ENCODE measurements at regions not wholly inside any gene's neighbourhood (a gene's known extent, or its start where the extent isn't known, plus 50 kb on each side); places are given as distances from the start of the nearest gene placed in this dataset.
"Not testable (repeated sequence)": the region's sequence is repeated elsewhere in the genome, so short reads cannot be mapped to it uniquely, and the experiment has no call there.

- Mint-ChIP-seq H3K36me3 (peaks cover 3 to 7% of the 10 kb centered on the region in 2 donors), H3K27ac (no peak overlapping the region), H3K9me3 (peaks cover 6 to 9% of the 10 kb centered on the region in 2 donors), H3K4me1 (no peaks in the 10 kb centered on the region), H3K27me3 (peaks cover 0 to 6% of the 10 kb centered on the region in 2 donors), H3K4me3 (no peak overlapping the region)
- ATAC-seq (replicated peaks) (no peak), DNase-seq (no peak)
Measured at GRCh38 chr3:13998831-13999230, 119.0 kb upstream of the WNT7A start.

GRCh38 chr3:13995216-13995615 lies 115.3 kb upstream of the WNT7A start:
- not testable (repeated sequence) for DNase-seq; H3K4me1 Mint-ChIP-seq; H3K36me3 Mint-ChIP-seq; H3K27me3 Mint-ChIP-seq; ATAC-seq (replicated peaks); H3K4me3 Mint-ChIP-seq; H3K27ac Mint-ChIP-seq
- peaks cover 8 to 13% of the 10 kb centered on the region in 2 donors for H3K9me3 Mint-ChIP-seq

- H3K27ac Mint-ChIP-seq; H3K27me3 Mint-ChIP-seq; H3K4me1 Mint-ChIP-seq; DNase-seq; H3K4me3 Mint-ChIP-seq; H3K36me3 Mint-ChIP-seq; ATAC-seq (replicated peaks): not testable (repeated sequence)
- peaks cover 21 to 23% of the 10 kb centered on the region in 2 donors for H3K9me3 Mint-ChIP-seq
Measured at GRCh38 chr3:13988925-13989324, 109.1 kb upstream of the WNT7A start.

- H3K27me3 Mint-ChIP-seq, result peaks cover 0 to 6% of the 10 kb centered on the region in 2 donors
- ATAC-seq (replicated peaks) (peak; percentile 48 to 63), DNase-seq (no peak)
- H3K4me1 Mint-ChIP-seq, result no peaks in the 10 kb centered on the region
- H3K27ac Mint-ChIP-seq, result no peak overlapping the region
- peaks cover 14 to 28% of the 10 kb centered on the region in 2 donors for H3K9me3 Mint-ChIP-seq
- no peaks in the 10 kb centered on the region for H3K36me3 Mint-ChIP-seq
- no peak overlapping the region for H3K4me3 Mint-ChIP-seq
Measured at GRCh38 chr3:13976469-13976868, 96.6 kb upstream of the WNT7A start.

- no peak overlapping the region for H3K27ac Mint-ChIP-seq
- DNase-seq (no peak), ATAC-seq (replicated peaks) (no peak)
- no peaks in the 10 kb centered on the region for H3K4me1 Mint-ChIP-seq
- no peak overlapping the region for H3K4me3 Mint-ChIP-seq
- H3K27me3 Mint-ChIP-seq, result peaks cover 0 to 6% of the 10 kb centered on the region in 2 donors
- peaks cover 18 to 28% of the 10 kb centered on the region in 2 donors for H3K9me3 Mint-ChIP-seq
- no peaks in the 10 kb centered on the region for H3K36me3 Mint-ChIP-seq
Measured at GRCh38 chr3:13975686-13976085, 95.8 kb upstream of the WNT7A start.

GRCh38 chr3:13972679-13973379 lies 93.0 kb upstream of the WNT7A start:
- H3K9me3 Mint-ChIP-seq, result peaks cover 20 to 28% of the 10 kb centered on the region in 2 donors
- DNase-seq (no peak), ATAC-seq (replicated peaks) (peak; percentile 61 to 67)
- H3K4me1 Mint-ChIP-seq, result no peaks in the 10 kb centered on the region
- peaks cover 0 to 6% of the 10 kb centered on the region in 2 donors for H3K27me3 Mint-ChIP-seq
- no peak overlapping the region for H3K27ac Mint-ChIP-seq
- no peak overlapping the region for H3K4me3 Mint-ChIP-seq
- no peaks in the 10 kb centered on the region for H3K36me3 Mint-ChIP-seq

- Mint-ChIP-seq H3K27me3 (peaks cover 0 to 17% of the 10 kb centered on the region in 2 donors), H3K9me3 (peaks cover 0 to 7% of the 10 kb centered on the region in 2 donors), H3K4me1 (no peaks in the 10 kb centered on the region), H3K4me3 (no peak overlapping the region), H3K36me3 (no peaks in the 10 kb centered on the region), H3K27ac (no peak overlapping the region)
- DNase-seq, result no peak
- ATAC-seq (replicated peaks), result no peak
Measured at GRCh38 chr3:13966302-13966701, 86.4 kb upstream of the WNT7A start.

- H3K9me3 Mint-ChIP-seq, result peaks cover 0 to 4% of the 10 kb centered on the region in 2 donors
- H3K27me3 Mint-ChIP-seq, result peaks cover 7 to 18% of the 10 kb centered on the region in 2 donors
- no peaks in the 10 kb centered on the region for H3K4me1 Mint-ChIP-seq
- ATAC-seq (replicated peaks) (no peak), DNase-seq (no peak)
- H3K27ac Mint-ChIP-seq, result no peak overlapping the region
- no peaks in the 10 kb centered on the region for H3K36me3 Mint-ChIP-seq
- H3K4me3 Mint-ChIP-seq, result no peak overlapping the region
Measured at GRCh38 chr3:13963137-13963886, 83.4 kb upstream of the WNT7A start.

- no peak for DNase-seq
Measured at GRCh38 chr3:13954741-13955483, 75.0 kb upstream of the WNT7A start.

GRCh38 chr3:13954266-13954665 lies 74.4 kb upstream of the WNT7A start:
- peaks cover 13 to 15% of the 10 kb centered on the region in 2 donors for H3K27me3 Mint-ChIP-seq
- no peak overlapping the region for H3K4me3 Mint-ChIP-seq
- ATAC-seq (replicated peaks), result no peak
- peaks cover 0 to 3% of the 10 kb centered on the region in 2 donors for H3K9me3 Mint-ChIP-seq
- no peaks in the 10 kb centered on the region for H3K4me1 Mint-ChIP-seq
- no peak overlapping the region for H3K27ac Mint-ChIP-seq
- no peak for DNase-seq
- no peaks in the 10 kb centered on the region for H3K36me3 Mint-ChIP-seq

More at GRCh38 chr3:13954741-13955483, 75.0 kb upstream of the WNT7A start:
- H3K27ac Mint-ChIP-seq, result no peak overlapping the region
- H3K4me1 Mint-ChIP-seq, result no peaks in the 10 kb centered on the region
- peaks cover 0 to 3% of the 10 kb centered on the region in 2 donors for H3K9me3 Mint-ChIP-seq
- peaks cover 13 to 15% of the 10 kb centered on the region in 2 donors for H3K27me3 Mint-ChIP-seq
- H3K4me3 Mint-ChIP-seq, result no peak overlapping the region
- ATAC-seq (replicated peaks), result no peak
- H3K36me3 Mint-ChIP-seq, result no peaks in the 10 kb centered on the region

- peaks cover 0 to 10% of the 10 kb centered on the region in 2 donors for H3K36me3 Mint-ChIP-seq
- no peak for ATAC-seq (replicated peaks)
- no peaks in the 10 kb centered on the region for H3K4me1 Mint-ChIP-seq
- H3K9me3 Mint-ChIP-seq, result peaks cover 12 to 15% of the 10 kb centered on the region in 2 donors
- H3K27me3 Mint-ChIP-seq, result peaks cover 30 to 35% of the 10 kb centered on the region in 2 donors
- no peak overlapping the region for H3K27ac Mint-ChIP-seq
- no peak overlapping the region for H3K4me3 Mint-ChIP-seq
- no peak for DNase-seq
Measured at GRCh38 chr3:13951184-13951583, 71.3 kb upstream of the WNT7A start.

GRCh38 chr3:13950042-13950441 lies 70.2 kb upstream of the WNT7A start:
- H3K9me3 Mint-ChIP-seq, result peaks cover 17 to 24% of the 10 kb centered on the region in 2 donors
- no peak for ATAC-seq (replicated peaks)
- no peaks in the 10 kb centered on the region for H3K4me1 Mint-ChIP-seq
- H3K4me3 Mint-ChIP-seq, result no peak overlapping the region
- DNase-seq, result no peak
- H3K36me3 Mint-ChIP-seq, result peaks cover 0 to 11% of the 10 kb centered on the region in 2 donors
- H3K27ac Mint-ChIP-seq, result no peak overlapping the region
- H3K27me3 Mint-ChIP-seq, result peaks cover 30 to 40% of the 10 kb centered on the region in 2 donors

- ATAC-seq (replicated peaks) (no peak), DNase-seq (no peak)
- Mint-ChIP-seq H3K36me3 (peaks cover 0 to 11% of the 10 kb centered on the region in 2 donors), H3K4me3 (no peak overlapping the region), H3K27ac (no peak overlapping the region), H3K4me1 (no peaks in the 10 kb centered on the region), H3K27me3 (peaks cover 25 to 39% of the 10 kb centered on the region in 2 donors), H3K9me3 (peaks cover 26 to 33% of the 10 kb centered on the region in 2 donors)
Measured at GRCh38 chr3:13947912-13948311, 68.0 kb upstream of the WNT7A start.

- DNase-seq (no peak), ATAC-seq (replicated peaks) (no peak)
- Mint-ChIP-seq H3K27me3 (peaks cover 22 to 25% of the 10 kb centered on the region in 2 donors), H3K36me3 (no peaks in the 10 kb centered on the region), H3K9me3 (peaks cover 8 to 10% of the 10 kb centered on the region in 2 donors), H3K27ac (no peak overlapping the region), H3K4me1 (no peaks in the 10 kb centered on the region), H3K4me3 (no peak overlapping the region)
Measured at GRCh38 chr3:13939206-13939605, 59.3 kb upstream of the WNT7A start.
